ENCODE measurements at regions not wholly inside any gene's neighbourhood (a gene's known extent, or its start where the extent isn't known, plus 50 kb on each side); places are given as distances from the start of the nearest gene placed in this dataset.

DNA sequence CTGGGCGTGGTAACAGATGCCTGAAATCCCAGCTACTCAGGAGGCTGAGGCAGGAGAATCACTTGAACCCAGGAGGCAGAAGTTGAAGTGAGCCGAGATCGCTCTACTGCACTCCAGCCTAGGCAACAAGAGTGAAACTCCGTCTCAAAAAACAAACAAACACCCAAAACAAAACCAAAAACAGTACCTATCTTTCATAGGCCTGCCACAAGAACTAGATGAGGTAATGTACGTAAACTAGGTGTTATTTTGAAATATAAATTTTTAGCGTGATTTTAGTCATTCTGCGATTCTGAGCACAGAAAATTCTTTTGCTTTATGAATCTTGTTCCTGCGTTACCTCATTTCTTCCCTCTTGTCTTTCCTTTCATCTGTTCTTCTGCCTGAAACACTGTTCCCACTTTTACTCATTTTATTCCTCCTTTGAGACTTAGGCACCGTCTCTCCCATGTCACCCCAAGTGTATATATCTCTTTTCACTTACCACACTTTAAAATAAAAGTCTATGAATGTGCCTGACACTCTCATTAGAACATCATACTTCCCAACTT is 238.2 kb upstream of the HTR2A start:
- no peaks in the 10 kb centered on the region for H3K27me3 ChIP-seq (ENCODE audit: insufficient read depth in 3 of 3, low read length in 2 of 3)
- no peaks in the 10 kb centered on the region for H3K36me3 ChIP-seq (ENCODE audit: insufficient read depth in 1 of 2, low read depth in 1 of 2)
- TF ChIP-seq, protein P1, sequence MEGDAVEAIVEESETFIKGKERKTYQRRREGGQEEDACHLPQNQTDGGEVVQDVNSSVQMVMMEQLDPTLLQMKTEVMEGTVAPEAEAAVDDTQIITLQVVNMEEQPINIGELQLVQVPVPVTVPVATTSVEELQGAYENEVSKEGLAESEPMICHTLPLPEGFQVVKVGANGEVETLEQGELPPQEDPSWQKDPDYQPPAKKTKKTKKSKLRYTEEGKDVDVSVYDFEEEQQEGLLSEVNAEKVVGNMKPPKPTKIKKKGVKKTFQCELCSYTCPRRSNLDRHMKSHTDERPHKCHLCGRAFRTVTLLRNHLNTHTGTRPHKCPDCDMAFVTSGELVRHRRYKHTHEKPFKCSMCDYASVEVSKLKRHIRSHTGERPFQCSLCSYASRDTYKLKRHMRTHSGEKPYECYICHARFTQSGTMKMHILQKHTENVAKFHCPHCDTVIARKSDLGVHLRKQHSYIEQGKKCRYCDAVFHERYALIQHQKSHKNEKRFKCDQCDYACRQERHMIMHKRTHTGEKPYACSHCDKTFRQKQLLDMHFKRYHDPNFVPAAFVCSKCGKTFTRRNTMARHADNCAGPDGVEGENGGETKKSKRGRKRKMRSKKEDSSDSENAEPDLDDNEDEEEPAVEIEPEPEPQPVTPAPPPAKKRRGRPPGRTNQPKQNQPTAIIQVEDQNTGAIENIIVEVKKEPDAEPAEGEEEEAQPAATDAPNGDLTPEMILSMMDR (IDR thresholded peaks at IDR 0.05), result no peak
- no peak for DNase-seq
- no peak overlapping the region for H3K27ac ChIP-seq
- H3K9me3 ChIP-seq, result no peaks in the 10 kb centered on the region
- no peak overlapping the region for H3K4me3 ChIP-seq
- intact Hi-C loops (cut with DNase I), result no loop called here
- WGBS, 3 donors, result 78 to 85% (median 79%) methylated on average over 9 of the region's 9 CpGs
- no peak for ATAC-seq
- H3K4me1 ChIP-seq, result no peaks in the 10 kb centered on the region

DNA sequence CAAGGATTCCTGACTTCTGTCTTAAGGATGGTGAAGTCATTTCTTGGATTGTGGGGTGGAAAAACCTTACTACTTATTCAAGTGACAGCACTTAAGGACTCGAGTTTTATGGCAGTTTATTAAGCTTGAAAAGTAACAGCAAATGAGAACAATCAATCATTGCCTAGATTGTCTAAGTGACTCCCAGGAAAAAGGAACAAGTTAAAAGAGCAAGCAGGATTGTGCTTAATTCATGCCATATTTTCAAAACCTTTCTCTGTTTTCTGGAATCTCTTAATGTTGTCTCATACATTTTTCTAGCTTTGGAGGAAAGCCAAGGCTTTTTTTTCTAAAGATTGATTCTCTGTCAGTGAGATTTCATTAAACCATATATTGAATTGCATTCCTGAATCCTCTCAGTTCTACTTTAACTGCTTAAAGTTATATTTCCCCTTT is 236.2 kb upstream of the HTR2A start:
- no peak for ATAC-seq
- Histone ChIP-seq H3K4me1 (no peaks in the 10 kb centered on the region), H3K36me3 (ENCODE audit: insufficient read depth in 1 of 2, low read depth in 1 of 2) (no peaks in the 10 kb centered on the region), H3K27me3 (ENCODE audit: insufficient read depth in 3 of 3, low read length in 2 of 3) (no peaks in the 10 kb centered on the region), H3K4me3 (no peak overlapping the region), H3K9me3 (no peaks in the 10 kb centered on the region), H3K27ac (no peak overlapping the region)
- 3 to 16% (median 8%) methylated on average over 1 of the region's 1 CpG for WGBS, 3 donors
- TF ChIP-seq, protein P1 (IDR thresholded peaks at IDR 0.05), result no peak
- no peak for DNase-seq
- intact Hi-C loops (cut with DNase I), result no loop called here

DNA sequence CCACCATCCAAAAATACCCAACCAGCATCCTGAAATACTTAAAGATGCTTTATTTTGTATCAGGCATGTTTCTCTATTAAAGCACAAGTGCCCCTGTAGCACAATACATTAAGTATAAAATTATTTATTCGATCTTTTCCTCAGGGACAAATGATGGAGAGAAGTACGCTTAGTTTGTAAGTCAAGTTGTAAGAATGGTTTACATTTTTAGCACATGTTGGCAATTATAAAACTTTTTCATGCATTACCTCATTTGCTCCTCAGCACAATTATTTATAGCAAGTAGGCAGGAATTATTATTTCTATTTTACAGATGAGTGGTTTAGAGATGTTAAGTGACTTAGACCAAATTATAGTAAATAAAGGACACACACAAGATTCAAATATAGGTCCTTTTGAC is 232.6 kb upstream of the HTR2A start:
- Histone ChIP-seq H3K27me3 (ENCODE audit: insufficient read depth in 3 of 3, low read length in 2 of 3) (no peaks in the 10 kb centered on the region), H3K4me3 (no peak overlapping the region), H3K9me3 (no peaks in the 10 kb centered on the region), H3K36me3 (ENCODE audit: insufficient read depth in 1 of 2, low read depth in 1 of 2) (no peaks in the 10 kb centered on the region), H3K27ac (no peak overlapping the region), H3K4me1 (no peaks in the 10 kb centered on the region)
- ATAC-seq, result no peak
- intact Hi-C loops (cut with DNase I), result no loop called here
- TF ChIP-seq, protein P1 (IDR thresholded peaks at IDR 0.05), result no peak
- 68 to 81% (median 81%) methylated on average over 2 of the region's 2 CpGs for WGBS, 3 donors
- DNase-seq, result no peak

DNA sequence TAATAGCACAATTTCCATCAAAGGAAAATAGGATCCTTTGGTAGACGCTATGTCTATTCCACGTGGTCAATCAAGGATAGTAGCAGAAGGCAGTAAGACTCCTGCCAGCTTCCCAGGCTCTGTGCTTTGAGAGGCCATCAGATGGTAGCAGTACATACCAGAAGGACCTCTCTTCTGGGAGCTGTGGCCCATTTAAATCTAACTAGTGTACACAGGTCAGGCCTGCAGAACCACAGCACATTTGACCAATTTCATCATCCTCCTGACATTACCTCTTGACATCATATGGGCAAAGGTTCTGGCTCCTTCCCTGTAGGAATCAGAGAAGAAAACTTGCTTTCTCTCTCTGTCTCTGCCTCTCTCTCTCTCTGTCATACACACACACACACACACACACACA is 229.6 kb upstream of the HTR2A start:
- DNase-seq (no peak), ATAC-seq (no peak)
- H3K36me3 ChIP-seq (ENCODE audit: insufficient read depth in 1 of 2, low read depth in 1 of 2), result no peaks in the 10 kb centered on the region
- WGBS, 3 donors, result 75 to 86% (median 83%) methylated on average over 2 of the region's 2 CpGs
- H3K4me3 ChIP-seq, result no peak overlapping the region
- H3K27ac ChIP-seq, result no peak overlapping the region
- no peaks in the 10 kb centered on the region for H3K4me1 ChIP-seq
- TF ChIP-seq, protein P1 (IDR thresholded peaks at IDR 0.05), result no peak
- H3K9me3 ChIP-seq, result no peaks in the 10 kb centered on the region
- intact Hi-C loops (cut with DNase I), result no loop called here
- H3K27me3 ChIP-seq (ENCODE audit: insufficient read depth in 3 of 3, low read length in 2 of 3), result no peaks in the 10 kb centered on the region

DNA sequence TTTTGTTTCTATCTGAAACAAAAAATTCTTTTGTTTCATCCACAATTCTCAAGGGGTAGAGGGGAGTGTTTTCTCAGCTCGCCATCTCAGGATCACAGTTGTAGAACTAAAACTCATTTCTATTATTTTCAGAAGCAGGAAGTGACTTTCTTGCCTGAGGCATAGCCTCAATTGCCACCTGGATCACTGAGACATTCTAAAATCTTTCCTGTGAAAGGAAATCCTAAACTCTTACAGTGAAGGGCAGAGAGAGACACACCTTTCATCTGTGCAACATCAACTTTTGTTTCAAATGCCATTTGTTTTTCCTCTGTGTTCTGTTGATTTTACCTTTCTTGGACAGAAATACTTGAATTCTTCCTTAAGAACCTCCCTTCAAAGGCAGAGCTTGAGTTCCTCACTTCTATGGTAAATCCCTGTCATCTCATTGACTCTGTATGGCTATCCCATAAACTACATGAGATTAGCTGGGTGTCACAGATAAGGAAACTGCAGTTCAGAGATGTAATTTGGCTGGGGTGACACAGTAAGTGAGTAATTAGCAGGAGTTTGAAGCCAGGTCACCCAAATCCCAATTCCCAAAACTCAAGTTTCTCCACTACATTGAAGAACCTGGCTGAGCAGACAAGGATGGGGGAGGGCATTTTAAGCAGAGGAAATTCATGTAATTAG is 224.4 kb upstream of the HTR2A start:
- H3K27me3 ChIP-seq (ENCODE audit: insufficient read depth in 3 of 3, low read length in 2 of 3), result no peaks in the 10 kb centered on the region
- intact Hi-C loops (cut with DNase I), result no loop called here
- TF ChIP-seq, protein P1 (IDR thresholded peaks at IDR 0.05), result no peak
- ATAC-seq, result no peak
- no peak overlapping the region for H3K27ac ChIP-seq
- no peaks in the 10 kb centered on the region for H3K36me3 ChIP-seq (ENCODE audit: insufficient read depth in 1 of 2, low read depth in 1 of 2)
- 35 to 38% (median 35%) methylated on average over 1 of the region's 1 CpG for WGBS, 3 donors
- no peaks in the 10 kb centered on the region for H3K4me1 ChIP-seq
- DNase-seq, result no peak
- H3K9me3 ChIP-seq, result no peaks in the 10 kb centered on the region
- no peak overlapping the region for H3K4me3 ChIP-seq

Data from psoas muscle (tissue), 7 donors.